Body of pancreas (tissue), 4 donors: ENCODE measurements at regions not wholly inside any gene's neighbourhood (a gene's known extent, or its start where the extent isn't known, plus 50 kb on each side); places are given as distances from the start of the nearest gene placed in this dataset.

Source experiments
- POLR2A ChIP-seq, 3 donors: fragments of 450-650 bp; IDR thresholded peaks; one replicate each; pipeline ENCODE4 v1.6.1; 2016; ENCODE audit warnings: antibody characterized with exemption in 3 of 3, mild to moderate bottlenecking in 2 of 3
- TF ChIP-seq, protein P1 (sequence below), 7 experiments: fragments of 450-650 bp in 4 of 7; fragments of 200-600 bp in 3 of 7; sonication (generic) in 3 of 7; IDR thresholded peaks; one replicate each; pipeline ENCODE4 v1.5.1; 2016 to 2019; ENCODE audit warnings: antibody characterized with exemption in 7 of 7

DNA sequence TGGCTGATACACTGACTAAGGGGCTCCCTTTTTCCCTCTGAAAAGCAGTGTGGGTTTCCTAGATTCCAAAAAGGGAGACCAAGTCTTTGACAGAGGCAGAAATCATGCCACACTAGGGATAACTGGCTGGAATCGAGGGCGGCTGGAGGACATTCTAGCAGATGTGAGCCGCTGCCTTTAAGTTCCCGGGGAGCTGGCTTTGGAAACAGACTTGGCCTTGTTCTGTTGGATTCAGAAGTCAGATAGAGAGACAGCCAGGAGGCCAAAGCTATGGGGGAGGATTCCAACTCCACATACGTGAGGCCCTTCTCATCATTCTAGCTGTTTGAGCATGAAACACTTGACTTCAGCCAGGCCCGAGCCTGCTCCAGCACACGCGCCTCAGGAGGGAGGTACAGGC is 109.9 kb upstream of the FOXC1 start:
- TF ChIP-seq, protein P1, sequence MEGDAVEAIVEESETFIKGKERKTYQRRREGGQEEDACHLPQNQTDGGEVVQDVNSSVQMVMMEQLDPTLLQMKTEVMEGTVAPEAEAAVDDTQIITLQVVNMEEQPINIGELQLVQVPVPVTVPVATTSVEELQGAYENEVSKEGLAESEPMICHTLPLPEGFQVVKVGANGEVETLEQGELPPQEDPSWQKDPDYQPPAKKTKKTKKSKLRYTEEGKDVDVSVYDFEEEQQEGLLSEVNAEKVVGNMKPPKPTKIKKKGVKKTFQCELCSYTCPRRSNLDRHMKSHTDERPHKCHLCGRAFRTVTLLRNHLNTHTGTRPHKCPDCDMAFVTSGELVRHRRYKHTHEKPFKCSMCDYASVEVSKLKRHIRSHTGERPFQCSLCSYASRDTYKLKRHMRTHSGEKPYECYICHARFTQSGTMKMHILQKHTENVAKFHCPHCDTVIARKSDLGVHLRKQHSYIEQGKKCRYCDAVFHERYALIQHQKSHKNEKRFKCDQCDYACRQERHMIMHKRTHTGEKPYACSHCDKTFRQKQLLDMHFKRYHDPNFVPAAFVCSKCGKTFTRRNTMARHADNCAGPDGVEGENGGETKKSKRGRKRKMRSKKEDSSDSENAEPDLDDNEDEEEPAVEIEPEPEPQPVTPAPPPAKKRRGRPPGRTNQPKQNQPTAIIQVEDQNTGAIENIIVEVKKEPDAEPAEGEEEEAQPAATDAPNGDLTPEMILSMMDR (IDR thresholded peaks at IDR 0.05): no peak
- no peak for TF ChIP-seq POLR2A (IDR thresholded peaks at IDR 0.05)
